T-helper 1 cell (primary cell): ENCODE measurements at regions not wholly inside any gene's neighbourhood (a gene's known extent, or its start where the extent isn't known, plus 50 kb on each side); places are given as distances from the start of the nearest gene placed in this dataset.

Experiments used
- DNase-seq, 5 donors: peaks; one replicate each; pipeline ENCODE4 v3.0.0-alpha.2; 2012 to 2020

- no peak for DNase-seq
Observed at GRCh38 chr2:134185639-134186038, 68.2 kb upstream of the MGAT5 start.

- DNase-seq: no peak
Observed at GRCh38 chr2:134189009-134189720, 64.7 kb upstream of the MGAT5 start.

- DNase-seq: no peak
Observed at GRCh38 chr2:134190062-134190806, 63.6 kb upstream of the MGAT5 start.

GRCh38 chr2:134190807-134191203 is 63.1 kb upstream of the MGAT5 start:
- DNase-seq: no peak

- no peak for DNase-seq
Observed at GRCh38 chr2:134191835-134192234, 62.0 kb upstream of the MGAT5 start.

GRCh38 chr2:134193006-134193405 is 60.9 kb upstream of the MGAT5 start:
- DNase-seq: no peak

- DNase-seq: no peak
Observed at GRCh38 chr2:134194519-134194918, 59.4 kb upstream of the MGAT5 start.

GRCh38 chr2:134195341-134195740 is 58.5 kb upstream of the MGAT5 start:
- DNase-seq: no peak

GRCh38 chr2:134197445-134197844 is 56.4 kb upstream of the MGAT5 start:
- DNase-seq: no peak

- no peak for DNase-seq
Observed at GRCh38 chr2:134198006-134198634, 55.8 kb upstream of the MGAT5 start.

- no peak for DNase-seq
Observed at GRCh38 chr2:134199123-134199522, 54.7 kb upstream of the MGAT5 start.

GRCh38 chr2:134200036-134200618 is 53.7 kb upstream of the MGAT5 start:
- DNase-seq: no peak

GRCh38 chr2:134201533-134201932 is 52.3 kb upstream of the MGAT5 start:
- DNase-seq: no peak

- no peak for DNase-seq
Observed at GRCh38 chr2:134202371-134202770, 51.5 kb upstream of the MGAT5 start.

GRCh38 chr2:134203175-134203574 is 50.7 kb upstream of the MGAT5 start:
- DNase-seq: no peak
